K562 (cell line): ENCODE measurements at regions not wholly inside any gene's neighbourhood (a gene's known extent, or its start where the extent isn't known, plus 50 kb on each side); places are given as distances from the start of the nearest gene placed in this dataset.

Source experiments
- ATAC-seq: fragments of 200-7000 bp; cut with Tn5 transposase; 3 replicates; pipeline ENCODE4 v1.9.1; 2020; ENCODE audit warnings: moderate library complexity
- BruUV-seq: library from RNA; stranded (reverse); fragments of 400-500 nt; replicated peaks from 2 replicates; lab custom pipeline; 2021; lab: Mats Ljungman, UMichigan
- CTCF ChIA-PET: fragments of 300-600 bp; formaldehyde crosslinking; extraction: SDS; loops from one replicate; lab custom pipeline; 2021; ENCODE audit warnings: low intra/inter-chr PET ratio; lab: Yijun Ruan, JAX
- POLR2A ChIA-PET: fragments of 300-600, 350-650 bp; sonication (Branson Sonifier 250); formaldehyde crosslinking; extraction: SDS; loops from one replicate; lab custom pipeline; 2021; ENCODE audit warnings: antibody characterized with exemption, inconsistent platforms; lab: Yijun Ruan, JAX
- DNase-seq, 4 experiments: peaks; one replicate each; pipeline versions ENCODE4 v3.0.0 to v3.0.0-alpha.2; 2011 to 2018; ENCODE audit warnings: low spot score in 3 of 4, mixed read lengths in 3 of 4; ENCODE audit errors: extremely low read depth in 1 of 4
- FAIRE-seq: peaks from 2 replicates; lab custom pipeline; 2011; peaks lifted over from hg19 to GRCh38; lab: Jason Lieb, UNC
- H2AFZ ChIP-seq: 2 replicates; pipeline ENCODE4 v1.6.0; 2011; ENCODE audit warnings: low read depth, low read length, control low read depth, inconsistent platforms
- H3K27ac ChIP-seq: fragments of 200-600 bp; 3 replicates; pipeline ENCODE4 v1.8.0; 2011; ENCODE audit warnings: low read depth, mild to moderate bottlenecking, control low read depth, inconsistent platforms, low read length, moderate library complexity, mixed read lengths; ENCODE audit errors: extremely low read depth
- H3K27me3 ChIP-seq, 2 experiments: fragments of 300-600 bp in 1 of 2; 2 replicates in 1 of 2; 3 replicates in 1 of 2; pipeline versions ENCODE4 v1.6.0 to v1.8.0; 2011; ENCODE audit warnings: inconsistent platforms in 2 of 2, low read length in 2 of 2, mild to moderate bottlenecking in 1 of 2, mixed read lengths in 1 of 2, moderate library complexity in 1 of 2; ENCODE audit not compliant: control insufficient read depth in 2 of 2, insufficient read depth in 2 of 2
- H3K36me3 ChIP-seq: fragments of 300-600 bp; 3 replicates; pipeline ENCODE4 v1.8.0; 2011; ENCODE audit warnings: mild to moderate bottlenecking, low read length, inconsistent platforms; ENCODE audit not compliant: control insufficient read depth, insufficient read depth
- H3K4me1 ChIP-seq, 2 experiments: fragments of 200-600 bp in 1 of 2; replicated peaks in 1 of 2; 2 replicates in 1 of 2; 3 replicates in 1 of 2; pipeline versions ENCODE4 v1.5.1 to v1.8.0; 2011; ENCODE audit warnings: inconsistent platforms in 2 of 2, low read length in 2 of 2, mild to moderate bottlenecking in 1 of 2, mixed read lengths in 1 of 2, moderate library complexity in 1 of 2; ENCODE audit not compliant: control insufficient read depth in 2 of 2, insufficient read depth in 2 of 2
- H3K4me2 ChIP-seq: 2 replicates; pipeline ENCODE4 v1.6.1; 2011; ENCODE audit warnings: low read length, control low read depth, inconsistent platforms, mixed read lengths; ENCODE audit not compliant: insufficient read depth
- H3K4me3 ChIP-seq: fragments of 200-600 bp; sonication (generic), shearing (Covaris generic); 2 replicates; pipeline ENCODE4 v1.5.1; 2016; ENCODE audit warnings: control low read depth, inconsistent platforms
- H3K79me2 ChIP-seq: fragments of 200-600 bp; 3 replicates; pipeline ENCODE4 v1.8.0; 2011; ENCODE audit warnings: low read length, inconsistent platforms; ENCODE audit not compliant: control insufficient read depth, insufficient read depth
- H3K9ac ChIP-seq, 2 experiments: 2 replicates each; pipeline versions ENCODE4 v1.6.0 to v1.6.1; 2011; ENCODE audit warnings: low read depth in 2 of 2, low read length in 2 of 2, control low read depth in 1 of 2, inconsistent platforms in 1 of 2, mild to moderate bottlenecking in 1 of 2, mixed read lengths in 1 of 2; ENCODE audit not compliant: insufficient read depth in 1 of 2
- H3K9me1 ChIP-seq: one replicate; pipeline ENCODE4 v1.6.0; 2011; ENCODE audit warnings: inconsistent platforms, mild to moderate bottlenecking, low read length, moderate library complexity; ENCODE audit not compliant: control insufficient read depth, insufficient read depth
- H3K9me3 ChIP-seq: replicated peaks from 2 replicates; pipeline ENCODE4 v1.5.1; 2011; ENCODE audit warnings: low read depth, low read length, inconsistent platforms; ENCODE audit not compliant: control insufficient read depth, insufficient read depth
- H4K20me1 ChIP-seq: replicated peaks from 2 replicates; pipeline ENCODE4 v1.6.1; 2011; ENCODE audit warnings: low read length, inconsistent platforms, mixed read lengths; ENCODE audit not compliant: control insufficient read depth, insufficient read depth
- FOXJ2 ChIP-seq: fragments of 200-800 bp; sonication (Bioruptor generic); IDR thresholded peaks from 2 replicates; pipeline ENCODE4 v1.6.1; 2016; ENCODE audit warnings: missing genetic modification characterization, missing compliant biosample characterization
- LCOR ChIP-seq: sonication (generic); formaldehyde crosslinking; IDR thresholded peaks from 2 replicates; pipeline ENCODE4 v1.8.0; 2022; ENCODE audit warnings: mild to moderate bottlenecking, missing genetic modification reagents
- SMARCA4 ChIP-seq: fragments of 450-650 bp; IDR thresholded peaks from 2 replicates; pipeline ENCODE4 v1.6.1; 2016
- TEAD4 ChIP-seq, 2 experiments: sonication (generic) in 1 of 2; formaldehyde crosslinking in 1 of 2; IDR thresholded peaks; 2 replicates each; pipeline versions ENCODE4 v1.6.1 to v1.8.0; 2012 to 2022; ENCODE audit warnings: borderline replicate concordance in 1 of 2, inconsistent platforms in 1 of 2, low read length in 1 of 2, mild to moderate bottlenecking in 1 of 2, missing genetic modification reagents in 1 of 2
- THRA ChIP-seq: fragments of 450-650 bp; IDR thresholded peaks from 2 replicates; pipeline ENCODE4 v1.6.1; 2017; ENCODE audit warnings: mild to moderate bottlenecking, moderate library complexity
- ZNF766 ChIP-seq: fragments of 200-800 bp; sonication (Bioruptor generic); conservative IDR thresholded peaks from 2 replicates; pipeline ENCODE4 v1.6.1; 2016; ENCODE audit warnings: missing genetic modification characterization, missing compliant biosample characterization
- WGBS: fragments of 100-300 bp; shearing (Covaris generic); methylation state at CpG from one replicate; pipeline ENCODE4 v1.1.6; 2016; ENCODE audit warnings: low coverage, mixed read lengths; ENCODE audit not compliant: insufficient coverage; ENCODE audit errors: missing lambda C conversion rate; 5-methylcytosine and 5-hydroxymethylcytosine counted together
- in situ Hi-C: fragments of 300-500 bp; cut with MboI; formaldehyde crosslinking; loops from 4 replicates; pipeline ENCODE4 v1.15.0; 2018; ENCODE audit warnings: inconsistent platforms, mixed read lengths
- intact Hi-C: fragments of 100-400 bp; cut with micrococcal nuclease; formaldehyde crosslinking; loops from 2 replicates; pipeline ENCODE4 v1.14.2; 2022

GRCh38 chr18:71287268-71287667 lies 998.4 kb downstream of the SOCS6 start:
- FAIRE-seq (no peak), DNase-seq (no peak), ATAC-seq (no peak)
- Histone ChIP-seq H3K9ac (no peak overlapping the region), H3K27me3 (no peaks in the 10 kb centered on the region), H3K79me2 (no peaks in the 10 kb centered on the region), H2AFZ (no peak overlapping the region), H3K9me1 (no peaks in the 10 kb centered on the region), H3K4me2 (no peak overlapping the region), H3K4me3 (no peak overlapping the region), H3K27ac (no peak overlapping the region), H4K20me1 (no peaks in the 10 kb centered on the region), H3K36me3 (no peaks in the 10 kb centered on the region), H3K9me3 (no peaks in the 10 kb centered on the region), H3K4me1 (no peaks in the 10 kb centered on the region)
- ChIA-PET POLR2A (no interaction called here), CTCF (no interaction called here)
- BruUV-seq: no TSS peak
- in situ Hi-C loops: no loop called here
- no peak for TF ChIP-seq FOXJ2 (tag)
- no peak for TF ChIP-seq SMARCA4
- TF ChIP-seq LCOR: no peak
- WGBS: 0% methylated on average over 2 of the region's 2 CpGs
- intact Hi-C loops: no loop called here

GRCh38 chr18:71252351-71252865 lies 963.6 kb downstream of the SOCS6 start:
- TF ChIP-seq THRA: no peak
- TF ChIP-seq ZNF766 (CRISPR knock-in tag): no peak
- TF ChIP-seq TEAD4 (IDR thresholded peaks at IDR 0.05; ENCODE audit: low read length): no peak
- TF ChIP-seq TEAD4 (CRISPR knock-in tag; IDR thresholded peaks at IDR 0.05; ENCODE audit: borderline replicate concordance): no peak
- in situ Hi-C loops: no loop called here

More at GRCh38 chr18:71252351-71252865, 963.6 kb downstream of the SOCS6 start:
- Histone ChIP-seq H3K9me1 (no peaks in the 10 kb centered on the region), H3K9ac (no peak overlapping the region), H3K4me2 (no peak overlapping the region), H3K27ac (no peak overlapping the region), H3K36me3 (no peaks in the 10 kb centered on the region), H2AFZ (no peak overlapping the region), H3K4me1 (no peaks in the 10 kb centered on the region), H3K4me3 (no peak overlapping the region), H4K20me1 (no peaks in the 10 kb centered on the region), H3K79me2 (no peaks in the 10 kb centered on the region), H3K9me3 (no peaks in the 10 kb centered on the region), H3K27me3 (no peaks in the 10 kb centered on the region)
- no peak for DNase-seq
- no peak for ATAC-seq
- WGBS: 6% methylated on average over 3 of the region's 6 CpGs
- ChIA-PET CTCF (no interaction called here), POLR2A (no interaction called here)
- no peak for FAIRE-seq
- intact Hi-C loops: no loop called here
- BruUV-seq: no TSS peak
